HCT116 (cell line): ENCODE measurements at regions not wholly inside any gene's neighbourhood (a gene's known extent, or its start where the extent isn't known, plus 50 kb on each side); places are given as distances from the start of the nearest gene placed in this dataset.

ENCODE experiments used
- ATAC-seq: fragments of 200-7000 bp; cut with Tn5 transposase; 2 replicates; pipeline ENCODE4 v1.9.1; 2020; ENCODE audit warnings: mild to moderate bottlenecking, moderate library complexity
- BruUV-seq: library from RNA; stranded (reverse); fragments of 400-500 nt; replicated peaks from 2 replicates; lab custom pipeline; 2021; lab: Mats Ljungman, UMichigan
- CTCF ChIA-PET: fragments of 300-600 bp; sonication (Branson Sonifier 250); formaldehyde crosslinking; loops from one replicate; lab custom pipeline; 2021; ENCODE audit warnings: antibody characterized with exemption; lab: Charles Lee
- POLR2A ChIA-PET: fragments of 300-600, 350-600 bp; sonication (Branson Sonifier 250); formaldehyde crosslinking; loops from one replicate; lab custom pipeline; 2021; ENCODE audit warnings: antibody characterized with exemption; lab: Charles Lee
- RAD21 ChIA-PET, 2 experiments: fragments of 300-600 bp; sonication (Branson Sonifier 250); formaldehyde crosslinking; loops; one replicate each; lab custom pipeline; 2023; ENCODE audit warnings: low total read pairs in 2 of 2; ENCODE audit not compliant: uncharacterized antibody in 2 of 2, unreplicated experiment in 2 of 2, low non-redundant PET in 1 of 2; lab: Charles Lee
- DNase-seq: peaks from one replicate; pipeline ENCODE4 v3.0.0-alpha.2; 2010; ENCODE audit warnings: low read depth, low spot score
- H2AFZ ChIP-seq: fragments of 200-600 bp; shearing (Covaris generic), sonication (generic); 2 replicates; pipeline ENCODE4 v1.6.1; 2017; ENCODE audit warnings: low read depth, mixed run types, mixed read lengths, antibody characterized with exemption, low read length; ENCODE audit not compliant: poor library complexity, severe bottlenecking
- H3K27ac ChIP-seq: 2 replicates; pipeline ENCODE4 v1.5.1; 2012; ENCODE audit warnings: low read depth, low read length
- H3K27me3 ChIP-seq: fragments of 200-600 bp; sonication (generic); 2 replicates; pipeline ENCODE4 v1.6.1; 2016; ENCODE audit warnings: mixed run types, low read length, mixed read lengths; ENCODE audit not compliant: insufficient read depth
- H3K36me3 ChIP-seq, 2 experiments: fragments of 200-500 bp in 1 of 2; fragments of 200-600 bp in 1 of 2; sonication (Bioruptor generic) in 1 of 2; sonication (generic) in 1 of 2; 2 replicates each; pipeline versions ENCODE4 v1.5.1 to v1.6.1; 2014 to 2016; ENCODE audit warnings: low read length in 2 of 2, inconsistent platforms in 1 of 2, mixed read lengths in 1 of 2, mixed run types in 1 of 2; ENCODE audit not compliant: insufficient read depth in 2 of 2, control insufficient read depth in 1 of 2
- H3K4me1 ChIP-seq, 2 experiments: fragments of 200-600 bp in 1 of 2; sonication (generic) in 1 of 2; 2 replicates each; pipeline versions ENCODE4 v1.5.1 to v1.6.1; 2012 to 2017; ENCODE audit warnings: low read length in 2 of 2, inconsistent platforms in 1 of 2, mild to moderate bottlenecking in 1 of 2, mixed read lengths in 1 of 2, mixed run types in 1 of 2, moderate library complexity in 1 of 2; ENCODE audit not compliant: insufficient read depth in 2 of 2, control insufficient read depth in 1 of 2
- H3K4me2 ChIP-seq: fragments of 200-600 bp; sonication (generic); 2 replicates; pipeline ENCODE4 v1.6.1; 2017; ENCODE audit warnings: mixed run types, low read length, mixed read lengths
- H3K4me3 ChIP-seq, 2 experiments: fragments of 200-600 bp in 1 of 2; sonication (generic) in 1 of 2; replicated peaks in 1 of 2; 2 replicates each; pipeline ENCODE4 v1.5.1; 2011 to 2016; ENCODE audit warnings: low read length in 2 of 2, control low read depth in 1 of 2, low read depth in 1 of 2, mild to moderate bottlenecking in 1 of 2, mixed read lengths in 1 of 2, mixed run types in 1 of 2
- H3K79me2 ChIP-seq: fragments of 200-600 bp; sonication (generic); 2 replicates; pipeline ENCODE4 v1.6.1; 2017; ENCODE audit warnings: mild to moderate bottlenecking, mixed run types, low read length, moderate library complexity, mixed read lengths; ENCODE audit not compliant: insufficient read depth
- H3K9ac ChIP-seq: fragments of 200-600 bp; sonication (generic); 2 replicates; pipeline ENCODE4 v1.6.1; 2016; ENCODE audit warnings: low read length, mixed read lengths
- H3K9me2 ChIP-seq: fragments of 200-600 bp; sonication (generic), shearing (Covaris generic); 2 replicates; pipeline ENCODE4 v1.6.1; 2017; ENCODE audit warnings: mixed run types, mild to moderate bottlenecking, moderate library complexity; ENCODE audit not compliant: insufficient read depth
- H3K9me3 ChIP-seq, 2 experiments: fragments of 200-500 bp in 1 of 2; fragments of 200-600 bp in 1 of 2; sonication (Bioruptor generic) in 1 of 2; sonication (generic) in 1 of 2; 2 replicates each; pipeline ENCODE4 v1.6.1; 2014 to 2017; ENCODE audit warnings: low read length in 2 of 2, mixed read lengths in 2 of 2, inconsistent platforms in 1 of 2, low read depth in 1 of 2, mild to moderate bottlenecking in 1 of 2, mixed run types in 1 of 2, moderate library complexity in 1 of 2; ENCODE audit not compliant: control insufficient read depth in 1 of 2, insufficient read depth in 1 of 2
- H4K20me1 ChIP-seq: fragments of 200-600 bp; sonication (generic), shearing (Covaris generic); 2 replicates; pipeline ENCODE4 v1.6.1; 2017; ENCODE audit warnings: mixed run types, mild to moderate bottlenecking, moderate library complexity; ENCODE audit not compliant: insufficient read depth
- CEBPB ChIP-seq: IDR thresholded peaks from 2 replicates; pipeline ENCODE4 v1.6.1; 2012; ENCODE audit warnings: low read depth
- EGR1 ChIP-seq: IDR thresholded peaks from 2 replicates; pipeline ENCODE4 v1.6.1; 2012; ENCODE audit warnings: low read depth
- ELF1 ChIP-seq: IDR thresholded peaks from 2 replicates; pipeline ENCODE4 v1.6.1; 2012; ENCODE audit warnings: low read depth, borderline replicate concordance
- EZH2 ChIP-seq: fragments of 200-600 bp; sonication (generic); IDR thresholded peaks from 2 replicates; pipeline ENCODE4 v1.6.1; 2017; ENCODE audit warnings: antibody characterized with exemption, mixed run types
- EZH2phosphoT487 ChIP-seq: fragments of 200-600 bp; IDR thresholded peaks from 2 replicates; pipeline ENCODE4 v1.6.1; 2018; ENCODE audit warnings: antibody characterized with exemption, borderline replicate concordance
- FOSL1 ChIP-seq: IDR thresholded peaks from 2 replicates; pipeline ENCODE4 v1.6.1; 2012; ENCODE audit warnings: low read depth
- POLR2A ChIP-seq: IDR thresholded peaks from 2 replicates; pipeline ENCODE4 v1.7.0; 2011; ENCODE audit warnings: borderline replicate concordance; ENCODE audit not compliant: insufficient read depth, insufficient read length; ENCODE audit errors: extremely low read depth
- POLR2AphosphoS5 ChIP-seq: IDR thresholded peaks from 2 replicates; pipeline ENCODE4 v1.6.1; 2011; ENCODE audit warnings: mild to moderate bottlenecking, low read depth, low read length, moderate library complexity
- RAD21 ChIP-seq: IDR thresholded peaks from 2 replicates; pipeline ENCODE4 v1.6.1; 2012; ENCODE audit warnings: low read depth, mild to moderate bottlenecking
- SIN3A ChIP-seq: IDR thresholded peaks from 2 replicates; pipeline ENCODE4 v1.6.1; 2012; ENCODE audit warnings: low read depth
- SP1 ChIP-seq: IDR thresholded peaks from 2 replicates; pipeline ENCODE4 v1.6.1; 2012; ENCODE audit warnings: low read depth
- TCF7L2 ChIP-seq: IDR thresholded peaks from 2 replicates; pipeline ENCODE4 v1.7.0; 2011; ENCODE audit warnings: borderline replicate concordance, inconsistent platforms; ENCODE audit not compliant: insufficient read depth, insufficient read length; ENCODE audit errors: extremely low read depth
- YY1 ChIP-seq: IDR thresholded peaks from 2 replicates; pipeline ENCODE4 v1.6.1; 2011; ENCODE audit warnings: low read length, low read depth, moderate library complexity, mild to moderate bottlenecking; ENCODE audit not compliant: insufficient replicate concordance; ENCODE audit errors: extremely low read depth
- ZFX ChIP-seq: fragments of 450-650 bp; IDR thresholded peaks from 2 replicates; pipeline ENCODE4 v1.6.1; 2017
- ZNF274 ChIP-seq: fragments of 200-500 bp; sonication (Bioruptor generic); IDR thresholded peaks from 2 replicates; pipeline ENCODE4 v1.6.1; 2014; ENCODE audit warnings: mild to moderate bottlenecking, low read depth, low read length, inconsistent platforms
- intact Hi-C: fragments of 100-400 bp; cut with micrococcal nuclease; formaldehyde crosslinking; loops from 2 replicates; pipeline ENCODE4 v1.10.0; 2022
- TF ChIP-seq, protein P1 (sequence below): IDR thresholded peaks from 2 replicates; pipeline ENCODE4 v1.6.1; 2012
- TF ChIP-seq, protein P2 (sequence below): IDR thresholded peaks from 2 replicates; pipeline ENCODE4 v1.6.1; 2011; ENCODE audit warnings: mild to moderate bottlenecking, low read length, moderate library complexity; ENCODE audit not compliant: insufficient replicate concordance; ENCODE audit errors: extremely low read depth
- TF ChIP-seq, protein P3 (sequence below), 3 experiments: fragments of 200-600 bp in 1 of 3; sonication (generic) in 1 of 3; IDR thresholded peaks in 2 of 3; conservative IDR thresholded peaks in 1 of 3; 2 replicates each; pipeline ENCODE4 v1.5.1; 2012 to 2017; ENCODE audit warnings: low read depth in 2 of 3, low read length in 2 of 3, antibody characterized with exemption in 1 of 3, borderline replicate concordance in 1 of 3, control low read depth in 1 of 3, mild to moderate bottlenecking in 1 of 3, mixed read lengths in 1 of 3, mixed run types in 1 of 3, moderate library complexity in 1 of 3; ENCODE audit not compliant: insufficient read depth in 1 of 3
- TF ChIP-seq, protein P4 (sequence below): IDR thresholded peaks from 2 replicates; pipeline ENCODE4 v1.6.1; 2012
- TF ChIP-seq, protein P5 (sequence below): IDR thresholded peaks from 2 replicates; pipeline ENCODE4 v1.6.1; 2012; ENCODE audit warnings: low read depth

DNA sequence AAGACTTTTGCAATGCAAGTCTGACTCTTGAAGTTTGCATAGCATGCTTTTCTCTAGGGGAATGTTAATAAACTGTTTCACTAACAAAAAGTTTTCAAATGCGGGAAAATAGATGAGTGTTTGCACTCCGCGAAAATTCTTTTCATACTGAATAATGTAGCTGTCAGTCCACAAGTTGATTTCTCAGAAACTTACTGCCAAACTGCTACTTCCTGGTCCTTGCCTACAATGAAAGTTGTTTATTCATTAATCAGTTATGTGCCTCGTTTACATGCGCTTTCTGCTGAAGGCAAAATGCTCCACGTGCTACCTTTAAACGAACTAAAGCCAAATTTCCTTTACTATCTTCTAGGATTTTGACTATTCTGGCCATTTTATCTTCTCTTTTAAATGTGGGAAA, 166.2 kb downstream of the MAGEB17 start:
- POLR2A ChIA-PET = no interaction called here
- ATAC-seq (no peak), DNase-seq (no peak)
- no peaks in the 10 kb centered on the region for H3K36me3 ChIP-seq
- no peaks in the 10 kb centered on the region for H3K79me2 ChIP-seq
- no peaks in the 10 kb centered on the region for H3K9me3 ChIP-seq
- RAD21 ChIA-PET = no interaction called here
- H3K9ac ChIP-seq = no peak overlapping the region
- no peaks in the 10 kb centered on the region for H3K4me1 ChIP-seq
- CTCF ChIA-PET = no interaction called here
- H3K4me2 ChIP-seq = no peak overlapping the region
- no peaks in the 10 kb centered on the region for H4K20me1 ChIP-seq
- no peak overlapping the region for H3K4me3 ChIP-seq
- no peaks in the 10 kb centered on the region for H3K27me3 ChIP-seq
- no peak for TF ChIP-seq POLR2AphosphoS5
- TF ChIP-seq EZH2 = no peak
- TF ChIP-seq EGR1 = no peak
- no peak for TF ChIP-seq TCF7L2
- TF ChIP-seq, protein P1, sequence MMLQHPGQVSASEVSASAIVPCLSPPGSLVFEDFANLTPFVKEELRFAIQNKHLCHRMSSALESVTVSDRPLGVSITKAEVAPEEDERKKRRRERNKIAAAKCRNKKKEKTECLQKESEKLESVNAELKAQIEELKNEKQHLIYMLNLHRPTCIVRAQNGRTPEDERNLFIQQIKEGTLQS = no peak
- TF ChIP-seq ELF1 = no peak
- no peak for TF ChIP-seq FOSL1
- no peak for TF ChIP-seq ZNF274
- no peak for TF ChIP-seq SIN3A
- TF ChIP-seq POLR2A = no peak
- TF ChIP-seq, protein P2, sequence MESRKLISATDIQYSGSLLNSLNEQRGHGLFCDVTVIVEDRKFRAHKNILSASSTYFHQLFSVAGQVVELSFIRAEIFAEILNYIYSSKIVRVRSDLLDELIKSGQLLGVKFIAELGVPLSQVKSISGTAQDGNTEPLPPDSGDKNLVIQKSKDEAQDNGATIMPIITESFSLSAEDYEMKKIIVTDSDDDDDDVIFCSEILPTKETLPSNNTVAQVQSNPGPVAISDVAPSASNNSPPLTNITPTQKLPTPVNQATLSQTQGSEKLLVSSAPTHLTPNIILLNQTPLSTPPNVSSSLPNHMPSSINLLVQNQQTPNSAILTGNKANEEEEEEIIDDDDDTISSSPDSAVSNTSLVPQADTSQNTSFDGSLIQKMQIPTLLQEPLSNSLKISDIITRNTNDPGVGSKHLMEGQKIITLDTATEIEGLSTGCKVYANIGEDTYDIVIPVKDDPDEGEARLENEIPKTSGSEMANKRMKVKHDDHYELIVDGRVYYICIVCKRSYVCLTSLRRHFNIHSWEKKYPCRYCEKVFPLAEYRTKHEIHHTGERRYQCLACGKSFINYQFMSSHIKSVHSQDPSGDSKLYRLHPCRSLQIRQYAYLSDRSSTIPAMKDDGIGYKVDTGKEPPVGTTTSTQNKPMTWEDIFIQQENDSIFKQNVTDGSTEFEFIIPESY = no peak
- no peak for TF ChIP-seq EZH2phosphoT487
- TF ChIP-seq, protein P3, sequence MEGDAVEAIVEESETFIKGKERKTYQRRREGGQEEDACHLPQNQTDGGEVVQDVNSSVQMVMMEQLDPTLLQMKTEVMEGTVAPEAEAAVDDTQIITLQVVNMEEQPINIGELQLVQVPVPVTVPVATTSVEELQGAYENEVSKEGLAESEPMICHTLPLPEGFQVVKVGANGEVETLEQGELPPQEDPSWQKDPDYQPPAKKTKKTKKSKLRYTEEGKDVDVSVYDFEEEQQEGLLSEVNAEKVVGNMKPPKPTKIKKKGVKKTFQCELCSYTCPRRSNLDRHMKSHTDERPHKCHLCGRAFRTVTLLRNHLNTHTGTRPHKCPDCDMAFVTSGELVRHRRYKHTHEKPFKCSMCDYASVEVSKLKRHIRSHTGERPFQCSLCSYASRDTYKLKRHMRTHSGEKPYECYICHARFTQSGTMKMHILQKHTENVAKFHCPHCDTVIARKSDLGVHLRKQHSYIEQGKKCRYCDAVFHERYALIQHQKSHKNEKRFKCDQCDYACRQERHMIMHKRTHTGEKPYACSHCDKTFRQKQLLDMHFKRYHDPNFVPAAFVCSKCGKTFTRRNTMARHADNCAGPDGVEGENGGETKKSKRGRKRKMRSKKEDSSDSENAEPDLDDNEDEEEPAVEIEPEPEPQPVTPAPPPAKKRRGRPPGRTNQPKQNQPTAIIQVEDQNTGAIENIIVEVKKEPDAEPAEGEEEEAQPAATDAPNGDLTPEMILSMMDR (IDR thresholded peaks at IDR 0.05 in 2 of 3, conservative IDR thresholded peaks at IDR 0.05 in 1 of 3; ENCODE audit: borderline replicate concordance in 1 of 3, insufficient read depth in 1 of 3, low read depth in 2 of 3, low read length in 2 of 3) = no peak
- TF ChIP-seq, protein P4, sequence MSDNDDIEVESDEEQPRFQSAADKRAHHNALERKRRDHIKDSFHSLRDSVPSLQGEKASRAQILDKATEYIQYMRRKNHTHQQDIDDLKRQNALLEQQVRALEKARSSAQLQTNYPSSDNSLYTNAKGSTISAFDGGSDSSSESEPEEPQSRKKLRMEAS = no peak
- no peak for TF ChIP-seq YY1
- TF ChIP-seq CEBPB = no peak
- TF ChIP-seq, protein P5, sequence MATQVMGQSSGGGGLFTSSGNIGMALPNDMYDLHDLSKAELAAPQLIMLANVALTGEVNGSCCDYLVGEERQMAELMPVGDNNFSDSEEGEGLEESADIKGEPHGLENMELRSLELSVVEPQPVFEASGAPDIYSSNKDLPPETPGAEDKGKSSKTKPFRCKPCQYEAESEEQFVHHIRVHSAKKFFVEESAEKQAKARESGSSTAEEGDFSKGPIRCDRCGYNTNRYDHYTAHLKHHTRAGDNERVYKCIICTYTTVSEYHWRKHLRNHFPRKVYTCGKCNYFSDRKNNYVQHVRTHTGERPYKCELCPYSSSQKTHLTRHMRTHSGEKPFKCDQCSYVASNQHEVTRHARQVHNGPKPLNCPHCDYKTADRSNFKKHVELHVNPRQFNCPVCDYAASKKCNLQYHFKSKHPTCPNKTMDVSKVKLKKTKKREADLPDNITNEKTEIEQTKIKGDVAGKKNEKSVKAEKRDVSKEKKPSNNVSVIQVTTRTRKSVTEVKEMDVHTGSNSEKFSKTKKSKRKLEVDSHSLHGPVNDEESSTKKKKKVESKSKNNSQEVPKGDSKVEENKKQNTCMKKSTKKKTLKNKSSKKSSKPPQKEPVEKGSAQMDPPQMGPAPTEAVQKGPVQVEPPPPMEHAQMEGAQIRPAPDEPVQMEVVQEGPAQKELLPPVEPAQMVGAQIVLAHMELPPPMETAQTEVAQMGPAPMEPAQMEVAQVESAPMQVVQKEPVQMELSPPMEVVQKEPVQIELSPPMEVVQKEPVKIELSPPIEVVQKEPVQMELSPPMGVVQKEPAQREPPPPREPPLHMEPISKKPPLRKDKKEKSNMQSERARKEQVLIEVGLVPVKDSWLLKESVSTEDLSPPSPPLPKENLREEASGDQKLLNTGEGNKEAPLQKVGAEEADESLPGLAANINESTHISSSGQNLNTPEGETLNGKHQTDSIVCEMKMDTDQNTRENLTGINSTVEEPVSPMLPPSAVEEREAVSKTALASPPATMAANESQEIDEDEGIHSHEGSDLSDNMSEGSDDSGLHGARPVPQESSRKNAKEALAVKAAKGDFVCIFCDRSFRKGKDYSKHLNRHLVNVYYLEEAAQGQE = no peak
- TF ChIP-seq ZFX = no peak
- no peak for TF ChIP-seq SP1
- no peak for TF ChIP-seq RAD21
- H3K9me2 ChIP-seq = no peaks in the 10 kb centered on the region
- intact Hi-C loops = no loop called here
- no peak overlapping the region for H2AFZ ChIP-seq
- H3K27ac ChIP-seq = no peak overlapping the region
- BruUV-seq = no TSS peak
